Thyroid gland (tissue), 4 donors: ENCODE measurements at regions not wholly inside any gene's neighbourhood (a gene's known extent, or its start where the extent isn't known, plus 50 kb on each side); places are given as distances from the start of the nearest gene placed in this dataset.

ENCODE experiments used
- CTCF ChIP-seq, 6 experiments: fragments of 200-600 bp in 3 of 6; fragments of 450-650 bp in 3 of 6; sonication (generic) in 3 of 6; IDR thresholded peaks; one replicate each; pipeline ENCODE4 v1.5.1; 2016 to 2019; ENCODE audit warnings: antibody characterized with exemption in 6 of 6, mild to moderate bottlenecking in 2 of 6, inconsistent platforms in 1 of 6, moderate library complexity in 1 of 6
- POLR2A ChIP-seq, 2 donors: fragments of 450-650 bp; IDR thresholded peaks; one replicate each; pipeline ENCODE4 v1.6.1; 2017; ENCODE audit warnings: antibody characterized with exemption in 2 of 2, mild to moderate bottlenecking in 2 of 2, moderate library complexity in 1 of 2

- TF ChIP-seq CTCF (IDR thresholded peaks at IDR 0.05), result no peak
- TF ChIP-seq POLR2A (IDR thresholded peaks at IDR 0.05), result no peak
Observed at GRCh38 chr15:36117296-36117787, 462.1 kb upstream of the CDIN1 start.
